GM18508 (cell line): ENCODE measurements at regions not wholly inside any gene's neighbourhood (a gene's known extent, or its start where the extent isn't known, plus 50 kb on each side); places are given as distances from the start of the nearest gene placed in this dataset.
"Not testable (repeated sequence)": the region's sequence is repeated elsewhere in the genome, so short reads cannot be mapped to it uniquely, and the experiment has no call there.

ENCODE experiments used
- ATAC-seq: cut with Tn5 transposase; IDR thresholded peaks from one replicate; pipeline ENCODE4 v1.9.1; 2021; ENCODE audit warnings: moderate number of reproducible peaks; ENCODE audit not compliant: insufficient read depth, unreplicated experiment

DNA sequence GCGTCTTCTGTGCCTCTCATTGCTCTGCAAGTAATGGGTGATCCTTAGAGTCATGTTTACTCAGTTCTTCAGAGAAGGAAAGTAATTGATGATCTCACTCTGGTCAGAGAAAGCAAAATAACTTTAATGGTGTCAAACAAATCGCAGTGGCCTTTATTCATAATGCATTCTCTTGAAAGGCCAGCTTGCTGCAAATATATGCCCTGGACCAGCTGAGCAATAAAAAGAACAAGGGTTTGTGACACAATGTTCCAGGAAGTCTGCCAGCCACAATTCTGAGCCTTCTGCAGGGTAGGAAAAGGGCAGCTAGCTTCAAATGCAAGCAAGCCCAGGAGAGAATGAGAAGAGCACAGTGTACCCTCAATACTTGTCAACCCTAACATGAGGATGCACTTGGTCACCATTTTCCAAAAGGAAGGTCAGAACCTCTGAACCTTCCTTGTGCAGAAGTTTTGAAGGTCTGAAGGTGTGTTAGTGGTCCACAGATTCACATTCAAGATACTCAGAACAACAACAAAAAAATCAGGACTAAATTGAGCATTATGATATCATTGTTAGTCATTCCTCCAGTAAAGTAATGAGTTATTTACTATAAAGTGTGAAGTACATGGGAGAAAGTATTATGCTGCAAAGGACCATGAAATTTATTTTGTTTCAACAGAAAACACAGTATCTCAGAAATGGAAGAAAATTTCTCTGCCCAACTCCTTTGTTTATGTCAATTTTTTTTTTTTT, 355.6 kb downstream of the PAX3 start:
- no peak for ATAC-seq

DNA sequence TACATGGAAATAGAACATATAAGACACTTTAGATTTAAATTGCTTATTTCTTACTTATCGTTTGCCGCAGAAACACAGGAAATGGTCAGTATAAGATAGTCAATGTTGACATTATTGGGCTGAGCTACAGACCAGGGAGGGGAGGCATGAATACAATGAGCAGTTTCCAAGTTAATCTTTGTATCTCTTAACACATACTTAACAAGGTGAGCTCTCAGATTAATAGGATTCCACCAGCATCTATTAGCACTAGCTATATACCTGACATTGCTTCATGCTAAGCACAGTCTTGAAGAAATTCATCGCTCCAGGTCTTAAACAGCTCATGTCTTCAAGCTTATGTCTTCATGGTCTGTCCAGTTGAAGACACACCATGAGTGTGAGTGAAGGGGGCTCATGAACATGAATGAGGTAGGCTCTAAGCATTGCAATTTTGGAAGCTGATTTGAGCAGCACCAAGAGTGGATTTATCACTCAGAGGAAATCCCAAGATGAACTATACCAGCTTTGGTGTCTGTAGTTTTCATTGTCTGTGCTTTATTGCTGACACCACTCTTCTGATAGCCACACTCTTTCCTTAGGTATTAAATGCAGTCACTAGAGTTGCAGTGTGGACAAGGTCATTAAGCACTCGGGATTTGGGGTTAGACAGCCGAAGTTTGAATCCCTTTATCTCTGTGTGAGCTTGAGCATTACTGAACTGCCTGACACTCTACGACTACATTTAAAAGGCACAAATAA, 359.3 kb upstream of the EPHA4 start:
- ATAC-seq: no peak

DNA sequence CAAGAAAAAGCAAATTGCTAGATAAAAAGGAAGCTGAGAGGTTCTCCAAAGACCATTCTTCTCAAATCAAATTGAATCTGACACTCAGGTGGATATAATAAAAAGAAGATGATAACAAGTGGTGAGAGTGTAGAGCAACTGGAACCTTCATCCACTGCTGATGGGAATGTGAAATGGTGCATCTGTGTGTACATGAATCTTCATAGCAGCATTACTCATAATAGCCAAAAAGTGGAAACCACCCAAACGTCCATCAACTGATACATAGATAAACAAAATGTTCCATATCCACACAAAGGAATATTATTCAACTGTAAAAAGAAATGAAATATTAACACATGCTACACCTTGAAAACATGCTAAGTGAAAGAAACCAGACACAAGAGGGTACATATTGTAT, 357.2 kb upstream of the EPHA4 start:
- ATAC-seq: no peak

DNA sequence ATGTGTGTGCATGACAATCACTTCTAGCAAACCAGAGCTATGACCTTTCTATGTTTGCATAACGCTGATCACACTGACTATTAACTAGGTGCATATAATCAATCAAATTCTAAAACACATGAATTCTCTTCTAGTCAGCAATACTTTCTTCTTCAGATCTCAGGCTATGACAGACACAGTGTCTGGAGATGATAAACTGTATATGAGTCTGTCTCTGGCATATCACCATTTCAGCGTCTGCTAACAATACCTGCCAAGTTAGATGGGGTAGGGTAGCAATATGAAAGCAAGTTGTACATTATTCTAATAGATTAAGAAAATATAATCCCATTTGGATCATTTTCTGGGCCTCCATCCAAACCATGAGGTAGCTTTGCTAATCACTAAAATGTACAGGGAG, 354.2 kb upstream of the EPHA4 start:
- no peak for ATAC-seq

DNA sequence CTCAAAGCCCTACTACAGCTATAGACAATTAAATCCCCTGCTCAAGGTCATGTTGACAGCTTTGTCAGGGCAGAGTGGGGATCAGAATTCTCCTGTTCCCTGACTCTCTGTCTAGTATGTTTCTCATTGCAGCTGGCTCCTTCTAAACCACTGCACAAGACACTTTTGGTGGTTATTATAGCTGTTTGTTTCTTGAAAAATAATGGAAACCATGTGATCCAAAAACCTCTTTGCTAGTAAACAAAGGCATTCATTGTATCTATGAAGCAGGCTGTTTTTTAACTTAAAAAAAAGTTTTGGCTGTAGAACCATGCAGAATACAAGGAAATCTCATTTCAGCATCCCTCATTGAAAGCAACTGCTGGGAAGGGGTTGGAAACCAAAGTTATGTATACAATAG, 352.5 kb upstream of the EPHA4 start:
- no peak for ATAC-seq

DNA sequence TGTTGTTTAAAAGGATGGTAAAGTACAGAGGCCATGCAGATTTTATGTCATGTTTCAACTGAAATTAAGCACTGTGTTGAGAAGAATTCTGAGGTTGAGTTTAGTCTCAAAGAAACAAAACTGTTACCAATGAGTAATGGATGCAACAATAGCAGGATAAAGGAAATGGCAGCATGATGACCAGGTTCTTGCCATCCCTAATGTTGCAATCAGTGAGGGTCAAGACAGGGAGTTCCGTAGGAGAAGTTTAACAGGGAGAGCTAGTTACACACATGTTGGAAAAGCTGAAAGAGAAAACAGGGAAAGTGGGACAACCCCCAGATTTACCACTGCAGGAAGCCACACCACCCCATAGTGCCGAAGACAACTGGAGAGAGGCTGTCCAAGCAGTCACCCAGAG, 343.8 kb upstream of the EPHA4 start:
- ATAC-seq: no peak

DNA sequence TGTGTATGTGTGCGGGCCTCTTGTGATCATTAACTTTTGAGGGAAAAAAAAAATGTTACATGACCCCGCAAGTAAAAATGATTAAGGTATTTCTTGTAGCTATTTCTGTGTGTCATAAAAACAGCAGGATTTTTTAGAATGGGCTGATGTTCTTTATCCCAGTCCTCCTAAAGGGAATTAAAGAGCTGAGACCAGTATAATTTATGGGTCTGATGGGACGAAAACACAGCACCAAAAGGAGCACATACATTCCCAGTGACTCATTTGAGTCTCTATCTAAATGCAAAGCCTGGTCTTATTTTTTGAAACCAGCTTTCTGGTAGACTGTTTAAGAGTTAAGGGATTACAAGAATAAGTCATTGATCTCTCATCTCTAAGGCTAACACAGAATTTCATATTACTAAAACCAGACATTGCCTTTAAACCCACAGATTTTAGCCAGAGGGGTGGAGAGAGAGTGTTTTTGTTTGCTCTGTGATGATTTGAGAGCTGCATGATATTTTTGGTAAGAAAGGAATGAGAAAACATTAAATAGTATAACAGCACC, 342.3 kb upstream of the EPHA4 start:
- no peak for ATAC-seq

DNA sequence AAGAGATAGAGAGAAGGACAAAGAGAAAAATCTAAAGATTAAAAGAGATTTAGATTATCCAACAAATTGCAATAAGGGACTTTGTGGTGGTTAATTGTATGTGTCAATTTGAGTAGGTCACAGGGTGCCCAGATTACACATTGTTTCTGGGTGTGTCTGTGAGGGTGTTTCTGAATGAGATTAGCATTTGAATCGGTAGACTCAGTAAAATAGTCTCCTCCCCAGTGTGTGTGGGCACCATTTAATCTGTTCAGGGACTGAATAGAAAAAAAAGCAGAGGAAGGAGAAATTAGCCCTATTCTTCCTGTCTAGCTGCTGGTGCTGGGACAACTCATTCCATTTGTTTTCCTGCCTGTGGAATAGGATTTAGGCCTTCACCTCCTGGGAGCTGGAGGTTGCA, 339.8 kb upstream of the EPHA4 start:
- no peak for ATAC-seq

DNA sequence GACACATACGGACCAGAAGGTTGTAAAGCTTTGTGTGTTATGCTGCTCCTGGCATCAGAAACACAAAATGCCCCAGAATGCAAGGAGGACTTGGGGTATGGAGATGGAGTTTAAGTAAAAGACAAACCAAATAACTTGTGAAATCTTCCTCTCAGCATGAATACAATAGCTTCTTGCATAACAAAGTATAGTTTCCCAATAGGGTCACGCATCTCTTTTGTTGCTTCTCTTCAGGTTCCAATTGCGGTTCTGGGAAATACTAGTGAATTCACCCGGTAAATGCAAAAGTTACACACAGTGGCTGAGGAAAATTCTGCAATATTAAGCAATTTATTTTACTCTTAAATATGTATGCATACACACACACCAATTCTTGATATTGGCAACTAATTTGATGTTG, 339.2 kb upstream of the EPHA4 start:
- no peak for ATAC-seq

DNA sequence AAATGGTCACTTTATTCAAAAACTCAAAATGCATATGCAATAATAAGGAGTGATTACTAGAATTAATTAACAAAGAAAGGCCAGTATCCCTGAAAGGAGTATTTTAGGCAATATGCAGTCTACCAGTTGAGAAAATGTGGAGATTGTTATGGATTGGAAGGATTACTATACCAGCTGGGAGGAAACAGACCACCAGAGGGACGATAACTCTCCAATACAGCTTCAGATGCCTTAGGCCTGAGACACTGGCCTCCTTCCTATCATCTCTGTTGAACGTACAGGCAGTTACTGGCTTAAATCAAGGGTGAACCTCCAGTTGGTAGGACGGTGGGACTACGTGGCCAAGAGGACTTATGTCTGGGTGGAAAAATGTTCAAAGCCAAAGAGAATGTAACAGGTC, 336.4 kb upstream of the EPHA4 start:
- no peak for ATAC-seq

DNA sequence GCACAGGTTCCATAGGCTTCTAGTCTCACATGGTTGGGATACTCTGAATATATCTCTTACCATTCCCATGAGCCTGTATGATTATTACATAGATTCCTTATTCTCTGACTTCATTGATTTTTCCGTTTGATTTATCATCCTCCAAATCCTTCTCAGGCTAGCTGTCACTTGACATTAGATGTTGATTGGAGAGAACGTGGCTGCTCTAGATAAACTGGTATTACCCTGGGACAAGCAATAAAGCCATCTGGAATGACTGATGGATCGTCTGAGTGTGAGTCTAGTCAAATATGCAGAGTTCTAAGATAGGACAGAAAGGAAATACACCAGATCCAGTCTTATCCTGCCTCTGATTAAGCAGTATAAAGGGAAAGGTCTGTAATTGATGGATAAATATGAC, 325.6 kb upstream of the EPHA4 start:
- ATAC-seq: no peak

DNA sequence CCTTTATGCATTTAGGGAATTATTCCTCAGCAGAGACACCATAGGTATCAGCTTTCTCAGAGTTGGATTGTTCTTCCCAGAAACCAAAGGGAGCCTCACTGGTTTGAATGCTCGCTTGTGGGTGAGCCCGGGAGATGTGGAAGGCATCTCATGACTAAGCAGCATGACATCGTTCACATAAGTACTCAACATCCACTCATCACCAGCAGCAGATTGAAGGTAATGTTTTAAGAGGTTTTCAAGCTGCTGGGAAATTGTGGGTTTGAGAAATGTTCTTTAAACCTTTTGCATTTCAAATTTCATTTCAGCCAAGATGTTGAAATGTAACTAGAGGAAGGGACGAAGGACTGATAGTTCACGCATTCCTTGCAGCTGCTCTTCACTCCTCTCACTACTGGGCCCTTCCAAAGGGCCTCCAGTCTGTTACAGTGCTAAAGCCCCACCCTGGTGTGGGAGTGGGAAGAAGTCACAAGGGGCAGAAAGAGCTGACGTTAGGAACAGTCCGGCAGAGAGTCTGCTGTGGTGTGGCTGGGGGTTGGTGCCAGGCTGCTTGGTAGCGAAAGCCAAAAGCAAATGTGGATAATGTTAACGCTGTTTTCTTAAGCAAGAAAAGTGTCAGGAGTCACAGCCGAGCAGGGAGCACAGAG, 324.5 kb upstream of the EPHA4 start:
- no peak for ATAC-seq

DNA sequence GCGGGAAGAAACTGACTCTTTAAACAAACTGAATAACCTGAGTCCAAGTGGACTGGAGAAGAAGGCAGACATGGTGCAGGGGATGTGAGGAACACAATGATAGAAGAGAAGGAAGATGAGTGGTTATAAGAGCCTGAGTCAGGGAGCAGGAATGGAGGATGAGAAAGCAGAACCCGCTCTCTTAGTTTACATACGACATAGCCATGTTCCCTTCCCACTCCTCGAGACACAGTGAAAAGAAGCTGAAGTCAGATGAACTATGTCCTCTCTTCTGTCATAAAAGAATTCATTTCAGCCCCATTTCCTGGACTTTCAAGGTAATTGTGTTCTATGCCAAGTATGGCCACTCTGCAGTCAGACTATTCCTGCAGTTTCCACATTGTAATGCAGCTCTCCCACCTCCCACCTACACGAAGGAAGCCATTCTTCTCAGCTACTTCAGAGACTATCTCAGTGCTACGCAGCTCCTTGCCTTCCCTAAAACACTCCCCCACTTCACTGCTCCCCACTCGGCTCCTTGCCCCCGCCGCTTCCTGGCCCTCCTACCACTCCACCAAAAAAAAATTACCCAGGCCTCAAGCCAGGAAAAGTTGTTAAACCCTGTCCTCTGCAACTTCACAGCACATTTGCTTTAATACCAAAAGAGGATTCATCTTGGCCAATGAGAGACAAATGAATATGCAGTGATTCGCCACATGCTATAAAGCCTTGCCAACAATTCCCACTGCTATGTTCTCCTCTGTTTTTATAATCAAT, 323.4 kb upstream of the EPHA4 start:
- ATAC-seq: no peak

DNA sequence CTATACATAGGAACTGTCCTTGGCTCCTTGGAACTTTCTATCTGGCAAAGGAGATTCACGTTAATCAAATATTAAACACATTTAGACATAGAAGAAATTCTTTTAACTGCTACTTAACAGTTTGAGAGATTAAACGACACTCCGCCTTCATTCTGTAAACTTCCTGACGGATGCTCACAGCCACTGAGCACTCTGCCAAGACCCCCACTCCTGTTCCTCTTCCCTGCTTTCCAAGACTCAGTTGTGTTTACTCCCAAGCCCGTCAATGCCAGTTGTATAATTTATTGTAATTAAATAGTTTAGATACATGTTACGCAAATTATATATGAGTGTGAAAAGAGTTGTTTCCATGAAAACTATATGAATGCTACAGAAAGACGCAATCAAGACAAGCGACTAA, 321.4 kb upstream of the EPHA4 start:
- ATAC-seq: no peak

DNA sequence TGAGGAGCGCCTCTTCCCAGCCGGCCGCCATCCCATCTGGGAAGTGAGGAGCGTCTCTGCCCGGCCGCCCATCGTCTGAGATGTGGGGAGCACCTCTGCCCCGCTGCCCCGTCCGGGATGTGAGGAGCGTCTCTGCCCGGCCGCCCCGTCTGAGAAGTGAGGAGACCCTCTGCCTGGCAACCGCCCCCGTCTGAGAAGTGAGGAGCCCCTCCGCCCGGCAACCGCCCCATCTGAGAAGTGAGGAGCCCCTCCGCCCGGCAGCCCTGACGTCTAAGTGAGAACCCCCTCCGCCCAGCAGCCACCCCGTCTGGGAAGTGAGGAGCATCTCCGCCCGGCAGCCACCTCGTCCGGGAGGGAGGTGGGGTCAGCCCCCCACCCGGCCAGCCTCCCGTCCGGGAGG, 319.9 kb upstream of the EPHA4 start:
- not testable (repeated sequence) for ATAC-seq

DNA sequence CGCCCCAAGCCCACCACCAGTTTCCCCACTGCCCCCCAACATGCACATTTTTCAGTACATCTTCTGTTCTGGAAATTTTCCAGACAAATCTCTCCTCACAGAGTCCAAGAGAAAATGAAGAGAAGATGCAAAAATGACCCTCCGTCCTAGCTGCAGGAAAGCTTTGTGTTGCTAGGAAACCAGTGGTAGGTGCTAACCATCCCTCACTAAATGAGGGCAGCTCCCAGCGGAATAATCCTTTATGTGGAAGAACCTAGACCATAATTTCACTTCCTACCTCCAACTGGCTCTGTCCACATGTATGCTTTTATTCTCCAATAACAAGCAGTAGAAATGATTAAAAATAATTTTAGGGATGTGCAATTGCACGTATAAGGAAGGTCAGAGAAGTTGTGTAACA, 311.9 kb upstream of the EPHA4 start:
- no peak for ATAC-seq

DNA sequence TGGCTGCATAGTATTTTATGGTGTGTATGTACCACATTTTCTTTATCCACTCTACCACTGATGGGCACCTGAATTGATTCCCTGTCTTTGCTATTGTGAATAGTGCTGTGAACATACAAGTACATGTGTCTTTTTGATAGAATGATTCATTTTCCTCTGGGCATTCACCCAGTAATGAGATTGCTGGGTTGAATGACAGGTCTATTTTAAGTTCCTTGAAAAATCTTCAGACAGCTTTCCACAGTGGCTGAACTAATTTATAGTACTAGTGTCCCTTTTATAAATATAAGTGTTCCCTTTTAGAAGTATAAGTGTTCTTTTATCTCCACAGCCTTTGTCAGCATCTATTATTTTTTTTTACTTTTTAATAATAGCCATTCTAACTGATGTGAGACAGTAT, 303.9 kb upstream of the EPHA4 start:
- ATAC-seq: no peak

DNA sequence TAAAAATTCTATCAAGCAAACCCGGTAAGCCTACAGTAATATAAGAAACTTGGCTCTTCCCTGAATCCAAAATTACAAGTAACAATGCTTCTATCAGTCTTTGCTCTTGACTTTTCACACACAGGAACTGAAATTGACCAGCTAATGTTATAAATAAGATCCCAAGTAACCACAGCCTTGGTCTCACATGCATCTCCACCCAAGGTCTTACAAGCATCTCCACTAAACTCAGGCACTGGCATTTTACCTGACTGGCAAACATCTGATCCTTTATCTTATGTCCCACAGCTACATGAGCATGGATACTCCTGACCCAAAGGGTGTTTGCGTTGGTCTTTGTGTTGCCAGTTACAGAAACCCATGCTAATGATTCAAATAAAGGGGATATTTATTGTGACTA, 302.3 kb upstream of the EPHA4 start:
- no peak for ATAC-seq

DNA sequence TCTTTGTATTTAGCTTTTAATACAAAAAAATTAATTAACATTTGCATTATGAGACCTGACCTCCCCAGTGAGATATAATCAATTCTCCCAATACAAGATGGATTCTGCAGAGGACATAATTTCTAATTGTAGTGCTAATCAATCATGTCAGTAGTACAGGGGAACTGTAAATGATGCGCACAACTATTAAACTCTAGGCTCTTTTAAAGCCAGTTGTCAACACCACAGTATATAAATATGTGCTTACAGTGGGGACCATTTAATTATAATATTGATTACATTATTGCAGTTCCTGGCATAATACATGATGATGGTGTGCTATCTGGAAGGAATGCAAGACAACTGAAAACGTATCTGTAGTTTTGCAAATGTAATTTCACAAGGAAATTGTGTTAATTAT, 285.6 kb upstream of the EPHA4 start:
- ATAC-seq: no peak

DNA sequence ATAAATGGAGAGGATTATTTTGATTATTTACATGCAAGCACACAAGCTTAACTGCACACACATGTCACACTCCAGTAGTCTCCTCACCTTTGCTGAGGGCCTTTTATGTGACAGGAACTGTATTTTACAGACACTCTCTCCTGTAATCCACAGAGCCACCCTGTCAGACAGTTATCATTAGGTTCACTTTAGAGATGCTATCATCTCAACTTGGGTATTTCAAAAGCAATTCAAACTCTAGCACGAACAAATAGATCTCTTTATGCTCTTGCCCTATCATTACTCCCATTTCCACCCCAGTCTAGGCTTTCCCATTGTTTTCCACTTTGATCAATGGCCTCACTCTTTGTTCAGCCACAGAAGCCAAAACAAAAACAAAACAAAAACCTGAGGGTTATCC, 281.2 kb upstream of the EPHA4 start:
- ATAC-seq: no peak
